Heart left ventricle (tissue), 13 donors: ENCODE measurements at regions not wholly inside any gene's neighbourhood (a gene's known extent, or its start where the extent isn't known, plus 50 kb on each side); places are given as distances from the start of the nearest gene placed in this dataset.

Source experiments
- POLR2A ChIP-seq, 2 donors: fragments of 450-650 bp; IDR thresholded peaks; one replicate each; pipeline ENCODE4 v1.6.1; 2017; ENCODE audit warnings: antibody characterized with exemption in 2 of 2, mild to moderate bottlenecking in 2 of 2, moderate library complexity in 2 of 2
- TF ChIP-seq, protein P1 (sequence below), 12 donors: fragments of 200-600 bp; sonication (generic) in 4 of 12; IDR thresholded peaks; one replicate each; pipeline versions ENCODE4 v1.5.0 to v1.8.0; 2018 to 2022; ENCODE audit warnings: antibody characterized with exemption in 12 of 12, mild to moderate bottlenecking in 5 of 12
- donor health status: ischemic (EF 13 %, LVEDD 7.1; RV severe dilation, severe dysfunction).
- donor health status: DM: no; HTN: yes; CAD: no.
- donor health status: DM: no; HTN: no; CAD: no.
- donor health status: ischemic (EF 25% LVEDD 6.9; RV normal size, moderate dysfunction).
- donor health status: ischemic (EF 25% LVEDD 5.7; RV mildly dilated, moderate dysfunction).
- donor health status: ischemic (EF 35%, LVEDD 5.7; RV mildly dilated, moderate dysfunction).
- donor health status: nonischemic (EF 11% LVEDD 7.7; RV severe dilation, severe dysfunction).
- donor health status: DM: yes; HTN: yes; CAD: no.
- donor health status: PGD.
- donor health status: ischemic (EF 29% LVEDD 5.4; RV normal size, mild dysfunction).
- donor health status: nonischemic (EF 23%, LVEDD 6.1; RV moderate dilation, normal function).

DNA sequence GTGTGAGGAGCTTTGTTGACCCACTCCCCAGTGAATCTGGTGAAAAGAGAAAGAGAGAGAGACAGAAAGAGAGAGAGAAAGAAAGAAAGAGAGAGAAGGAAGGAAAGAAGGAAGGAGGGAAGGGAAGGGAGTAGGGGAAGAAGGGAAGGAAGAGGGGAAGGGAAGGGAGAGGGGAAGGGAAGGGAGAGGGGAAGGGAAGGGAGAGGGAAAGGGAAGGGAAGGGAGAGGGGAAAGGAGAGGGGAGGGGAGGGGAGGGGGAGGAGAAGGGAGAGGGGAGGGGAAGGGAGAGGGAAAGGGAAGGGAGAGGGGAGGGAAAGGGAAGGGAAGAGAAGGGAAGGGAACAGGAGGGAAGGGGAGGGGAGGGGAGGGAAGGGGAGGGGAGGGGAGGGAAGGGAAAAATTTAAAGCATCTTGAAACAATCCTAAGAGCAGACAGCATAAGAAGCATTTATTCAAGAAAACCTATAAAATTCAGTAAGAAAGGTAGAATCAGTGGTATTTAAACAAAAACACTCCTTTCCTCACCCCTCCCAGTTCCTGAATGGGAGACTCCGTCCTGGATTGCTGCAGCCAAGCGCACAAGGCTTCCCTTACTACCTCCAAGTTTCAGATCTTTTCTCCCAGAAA lies 846.2 kb upstream of the POM121L12 start:
- no peak for TF ChIP-seq POLR2A (IDR thresholded peaks at IDR 0.05)
- TF ChIP-seq, protein P1, sequence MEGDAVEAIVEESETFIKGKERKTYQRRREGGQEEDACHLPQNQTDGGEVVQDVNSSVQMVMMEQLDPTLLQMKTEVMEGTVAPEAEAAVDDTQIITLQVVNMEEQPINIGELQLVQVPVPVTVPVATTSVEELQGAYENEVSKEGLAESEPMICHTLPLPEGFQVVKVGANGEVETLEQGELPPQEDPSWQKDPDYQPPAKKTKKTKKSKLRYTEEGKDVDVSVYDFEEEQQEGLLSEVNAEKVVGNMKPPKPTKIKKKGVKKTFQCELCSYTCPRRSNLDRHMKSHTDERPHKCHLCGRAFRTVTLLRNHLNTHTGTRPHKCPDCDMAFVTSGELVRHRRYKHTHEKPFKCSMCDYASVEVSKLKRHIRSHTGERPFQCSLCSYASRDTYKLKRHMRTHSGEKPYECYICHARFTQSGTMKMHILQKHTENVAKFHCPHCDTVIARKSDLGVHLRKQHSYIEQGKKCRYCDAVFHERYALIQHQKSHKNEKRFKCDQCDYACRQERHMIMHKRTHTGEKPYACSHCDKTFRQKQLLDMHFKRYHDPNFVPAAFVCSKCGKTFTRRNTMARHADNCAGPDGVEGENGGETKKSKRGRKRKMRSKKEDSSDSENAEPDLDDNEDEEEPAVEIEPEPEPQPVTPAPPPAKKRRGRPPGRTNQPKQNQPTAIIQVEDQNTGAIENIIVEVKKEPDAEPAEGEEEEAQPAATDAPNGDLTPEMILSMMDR (IDR thresholded peaks at IDR 0.05) = no peak
